HCT116 (cell line): ENCODE measurements at regions not wholly inside any gene's neighbourhood (a gene's known extent, or its start where the extent isn't known, plus 50 kb on each side); places are given as distances from the start of the nearest gene placed in this dataset.

Source experiments
- ATAC-seq: fragments of 200-7000 bp; cut with Tn5 transposase; 2 replicates; pipeline ENCODE4 v1.9.1; 2020; ENCODE audit warnings: mild to moderate bottlenecking, moderate library complexity
- BruUV-seq: library from RNA; stranded (reverse); fragments of 400-500 nt; replicated peaks from 2 replicates; lab custom pipeline; 2021; lab: Mats Ljungman, UMichigan
- CTCF ChIA-PET: fragments of 300-600 bp; sonication (Branson Sonifier 250); formaldehyde crosslinking; loops from one replicate; lab custom pipeline; 2021; ENCODE audit warnings: antibody characterized with exemption; lab: Charles Lee
- POLR2A ChIA-PET: fragments of 300-600, 350-600 bp; sonication (Branson Sonifier 250); formaldehyde crosslinking; loops from one replicate; lab custom pipeline; 2021; ENCODE audit warnings: antibody characterized with exemption; lab: Charles Lee
- RAD21 ChIA-PET, 2 experiments: fragments of 300-600 bp; sonication (Branson Sonifier 250); formaldehyde crosslinking; loops; one replicate each; lab custom pipeline; 2023; ENCODE audit warnings: low total read pairs in 2 of 2; ENCODE audit not compliant: uncharacterized antibody in 2 of 2, unreplicated experiment in 2 of 2, low non-redundant PET in 1 of 2; lab: Charles Lee
- DNase-seq: peaks from one replicate; pipeline ENCODE4 v3.0.0-alpha.2; 2010; ENCODE audit warnings: low read depth, low spot score
- H2AFZ ChIP-seq: fragments of 200-600 bp; shearing (Covaris generic), sonication (generic); 2 replicates; pipeline ENCODE4 v1.6.1; 2017; ENCODE audit warnings: low read depth, mixed run types, mixed read lengths, antibody characterized with exemption, low read length; ENCODE audit not compliant: poor library complexity, severe bottlenecking
- H3K27ac ChIP-seq: 2 replicates; pipeline ENCODE4 v1.5.1; 2012; ENCODE audit warnings: low read depth, low read length
- H3K27me3 ChIP-seq: fragments of 200-600 bp; sonication (generic); 2 replicates; pipeline ENCODE4 v1.6.1; 2016; ENCODE audit warnings: mixed run types, low read length, mixed read lengths; ENCODE audit not compliant: insufficient read depth
- H3K36me3 ChIP-seq, 2 experiments: fragments of 200-500 bp in 1 of 2; fragments of 200-600 bp in 1 of 2; sonication (Bioruptor generic) in 1 of 2; sonication (generic) in 1 of 2; 2 replicates each; pipeline versions ENCODE4 v1.5.1 to v1.6.1; 2014 to 2016; ENCODE audit warnings: low read length in 2 of 2, inconsistent platforms in 1 of 2, mixed read lengths in 1 of 2, mixed run types in 1 of 2; ENCODE audit not compliant: insufficient read depth in 2 of 2, control insufficient read depth in 1 of 2
- H3K4me1 ChIP-seq, 2 experiments: fragments of 200-600 bp in 1 of 2; sonication (generic) in 1 of 2; 2 replicates each; pipeline versions ENCODE4 v1.5.1 to v1.6.1; 2012 to 2017; ENCODE audit warnings: low read length in 2 of 2, inconsistent platforms in 1 of 2, mild to moderate bottlenecking in 1 of 2, mixed read lengths in 1 of 2, mixed run types in 1 of 2, moderate library complexity in 1 of 2; ENCODE audit not compliant: insufficient read depth in 2 of 2, control insufficient read depth in 1 of 2
- H3K4me2 ChIP-seq: fragments of 200-600 bp; sonication (generic); 2 replicates; pipeline ENCODE4 v1.6.1; 2017; ENCODE audit warnings: mixed run types, low read length, mixed read lengths
- H3K4me3 ChIP-seq, 2 experiments: fragments of 200-600 bp in 1 of 2; sonication (generic) in 1 of 2; replicated peaks in 1 of 2; 2 replicates each; pipeline ENCODE4 v1.5.1; 2011 to 2016; ENCODE audit warnings: low read length in 2 of 2, control low read depth in 1 of 2, low read depth in 1 of 2, mild to moderate bottlenecking in 1 of 2, mixed read lengths in 1 of 2, mixed run types in 1 of 2
- H3K79me2 ChIP-seq: fragments of 200-600 bp; sonication (generic); 2 replicates; pipeline ENCODE4 v1.6.1; 2017; ENCODE audit warnings: mild to moderate bottlenecking, mixed run types, low read length, moderate library complexity, mixed read lengths; ENCODE audit not compliant: insufficient read depth
- H3K9ac ChIP-seq: fragments of 200-600 bp; sonication (generic); 2 replicates; pipeline ENCODE4 v1.6.1; 2016; ENCODE audit warnings: low read length, mixed read lengths
- H3K9me2 ChIP-seq: fragments of 200-600 bp; sonication (generic), shearing (Covaris generic); 2 replicates; pipeline ENCODE4 v1.6.1; 2017; ENCODE audit warnings: mixed run types, mild to moderate bottlenecking, moderate library complexity; ENCODE audit not compliant: insufficient read depth
- H3K9me3 ChIP-seq, 2 experiments: fragments of 200-500 bp in 1 of 2; fragments of 200-600 bp in 1 of 2; sonication (Bioruptor generic) in 1 of 2; sonication (generic) in 1 of 2; 2 replicates each; pipeline ENCODE4 v1.6.1; 2014 to 2017; ENCODE audit warnings: low read length in 2 of 2, mixed read lengths in 2 of 2, inconsistent platforms in 1 of 2, low read depth in 1 of 2, mild to moderate bottlenecking in 1 of 2, mixed run types in 1 of 2, moderate library complexity in 1 of 2; ENCODE audit not compliant: control insufficient read depth in 1 of 2, insufficient read depth in 1 of 2
- H4K20me1 ChIP-seq: fragments of 200-600 bp; sonication (generic), shearing (Covaris generic); 2 replicates; pipeline ENCODE4 v1.6.1; 2017; ENCODE audit warnings: mixed run types, mild to moderate bottlenecking, moderate library complexity; ENCODE audit not compliant: insufficient read depth
- CBX3 ChIP-seq: IDR thresholded peaks from 2 replicates; pipeline ENCODE4 v1.6.1; 2012; ENCODE audit warnings: low read depth
- ELF1 ChIP-seq: IDR thresholded peaks from 2 replicates; pipeline ENCODE4 v1.6.1; 2012; ENCODE audit warnings: low read depth, borderline replicate concordance
- EZH2 ChIP-seq: fragments of 200-600 bp; sonication (generic); IDR thresholded peaks from 2 replicates; pipeline ENCODE4 v1.6.1; 2017; ENCODE audit warnings: antibody characterized with exemption, mixed run types
- FOSL1 ChIP-seq: IDR thresholded peaks from 2 replicates; pipeline ENCODE4 v1.6.1; 2012; ENCODE audit warnings: low read depth
- SIN3A ChIP-seq: IDR thresholded peaks from 2 replicates; pipeline ENCODE4 v1.6.1; 2012; ENCODE audit warnings: low read depth
- SRF ChIP-seq: IDR thresholded peaks from 2 replicates; pipeline ENCODE4 v1.6.1; 2012; ENCODE audit warnings: low read depth
- YY1 ChIP-seq: IDR thresholded peaks from 2 replicates; pipeline ENCODE4 v1.6.1; 2011; ENCODE audit warnings: low read length, low read depth, moderate library complexity, mild to moderate bottlenecking; ENCODE audit not compliant: insufficient replicate concordance; ENCODE audit errors: extremely low read depth
- intact Hi-C: fragments of 100-400 bp; cut with micrococcal nuclease; formaldehyde crosslinking; loops from 2 replicates; pipeline ENCODE4 v1.10.0; 2022
- TF ChIP-seq, protein P1 (sequence below), 3 experiments: fragments of 200-600 bp in 1 of 3; sonication (generic) in 1 of 3; IDR thresholded peaks in 2 of 3; conservative IDR thresholded peaks in 1 of 3; 2 replicates each; pipeline ENCODE4 v1.5.1; 2012 to 2017; ENCODE audit warnings: low read depth in 2 of 3, low read length in 2 of 3, antibody characterized with exemption in 1 of 3, borderline replicate concordance in 1 of 3, control low read depth in 1 of 3, mild to moderate bottlenecking in 1 of 3, mixed read lengths in 1 of 3, mixed run types in 1 of 3, moderate library complexity in 1 of 3; ENCODE audit not compliant: insufficient read depth in 1 of 3
- TF ChIP-seq, protein P2 (sequence below): IDR thresholded peaks from 2 replicates; pipeline ENCODE4 v1.6.1; 2012

DNA sequence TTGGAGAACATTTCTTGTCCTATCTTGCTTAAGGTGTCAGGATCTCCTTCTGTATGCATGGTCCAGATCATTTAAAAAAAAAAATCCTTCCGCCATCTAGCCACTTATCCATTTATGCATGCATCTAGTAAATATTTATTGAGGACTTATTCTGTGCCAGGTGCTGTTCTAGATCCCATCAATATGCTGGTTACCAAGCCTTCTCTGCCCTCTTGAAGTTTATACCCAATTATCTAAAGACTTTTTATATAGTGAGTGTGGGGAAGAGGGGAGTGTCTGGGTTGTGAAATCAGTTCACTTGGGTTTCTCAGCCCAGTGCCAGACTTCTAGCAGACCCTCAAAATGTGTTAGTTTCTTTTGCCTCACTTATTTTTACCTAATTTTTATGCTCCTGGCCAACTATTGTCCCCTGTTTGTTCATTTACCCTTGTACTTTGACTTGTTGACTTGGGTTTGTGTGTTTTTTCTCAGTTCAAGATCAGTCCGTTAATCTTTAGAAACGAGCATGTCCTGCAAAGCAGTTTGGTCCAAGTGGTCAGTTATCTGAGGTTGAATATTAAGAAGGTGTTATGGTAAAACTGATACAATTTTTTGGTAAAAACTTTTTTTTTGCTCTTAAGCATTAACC is 488.9 kb downstream of the PCNX1 start:
- intact Hi-C loops = no loop called here
- no peak for ATAC-seq
- Histone ChIP-seq H3K4me3 (no peak overlapping the region), H3K27ac (no peak overlapping the region), H3K9ac (no peak overlapping the region), H3K27me3 (no peaks in the 10 kb centered on the region), H3K4me1 (no peaks in the 10 kb centered on the region), H3K79me2 (peaks cover 9% of the 10 kb centered on the region; the same call in 1 of the 2 replicates), H3K36me3 (no peaks in the 10 kb centered on the region), H2AFZ (no peak overlapping the region), H3K9me3 (no peaks in the 10 kb centered on the region), H3K9me2 (no peaks in the 10 kb centered on the region), H3K4me2 (no peak overlapping the region), H4K20me1 (no peaks in the 10 kb centered on the region)
- POLR2A ChIA-PET = no interaction called here
- TF ChIP-seq, protein P1, sequence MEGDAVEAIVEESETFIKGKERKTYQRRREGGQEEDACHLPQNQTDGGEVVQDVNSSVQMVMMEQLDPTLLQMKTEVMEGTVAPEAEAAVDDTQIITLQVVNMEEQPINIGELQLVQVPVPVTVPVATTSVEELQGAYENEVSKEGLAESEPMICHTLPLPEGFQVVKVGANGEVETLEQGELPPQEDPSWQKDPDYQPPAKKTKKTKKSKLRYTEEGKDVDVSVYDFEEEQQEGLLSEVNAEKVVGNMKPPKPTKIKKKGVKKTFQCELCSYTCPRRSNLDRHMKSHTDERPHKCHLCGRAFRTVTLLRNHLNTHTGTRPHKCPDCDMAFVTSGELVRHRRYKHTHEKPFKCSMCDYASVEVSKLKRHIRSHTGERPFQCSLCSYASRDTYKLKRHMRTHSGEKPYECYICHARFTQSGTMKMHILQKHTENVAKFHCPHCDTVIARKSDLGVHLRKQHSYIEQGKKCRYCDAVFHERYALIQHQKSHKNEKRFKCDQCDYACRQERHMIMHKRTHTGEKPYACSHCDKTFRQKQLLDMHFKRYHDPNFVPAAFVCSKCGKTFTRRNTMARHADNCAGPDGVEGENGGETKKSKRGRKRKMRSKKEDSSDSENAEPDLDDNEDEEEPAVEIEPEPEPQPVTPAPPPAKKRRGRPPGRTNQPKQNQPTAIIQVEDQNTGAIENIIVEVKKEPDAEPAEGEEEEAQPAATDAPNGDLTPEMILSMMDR (IDR thresholded peaks at IDR 0.05 in 2 of 3, conservative IDR thresholded peaks at IDR 0.05 in 1 of 3; ENCODE audit: borderline replicate concordance in 1 of 3, insufficient read depth in 1 of 3, low read depth in 2 of 3, low read length in 2 of 3) = no peak
- TF ChIP-seq, protein P2, sequence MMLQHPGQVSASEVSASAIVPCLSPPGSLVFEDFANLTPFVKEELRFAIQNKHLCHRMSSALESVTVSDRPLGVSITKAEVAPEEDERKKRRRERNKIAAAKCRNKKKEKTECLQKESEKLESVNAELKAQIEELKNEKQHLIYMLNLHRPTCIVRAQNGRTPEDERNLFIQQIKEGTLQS = no peak
- no peak for TF ChIP-seq ELF1
- no peak for TF ChIP-seq SIN3A
- no peak for TF ChIP-seq SRF
- TF ChIP-seq YY1 = no peak
- no peak for TF ChIP-seq CBX3
- RAD21 ChIA-PET = no interaction called here
- no peak for DNase-seq
- no TSS peak for BruUV-seq
- CTCF ChIA-PET = no interaction called here

DNA sequence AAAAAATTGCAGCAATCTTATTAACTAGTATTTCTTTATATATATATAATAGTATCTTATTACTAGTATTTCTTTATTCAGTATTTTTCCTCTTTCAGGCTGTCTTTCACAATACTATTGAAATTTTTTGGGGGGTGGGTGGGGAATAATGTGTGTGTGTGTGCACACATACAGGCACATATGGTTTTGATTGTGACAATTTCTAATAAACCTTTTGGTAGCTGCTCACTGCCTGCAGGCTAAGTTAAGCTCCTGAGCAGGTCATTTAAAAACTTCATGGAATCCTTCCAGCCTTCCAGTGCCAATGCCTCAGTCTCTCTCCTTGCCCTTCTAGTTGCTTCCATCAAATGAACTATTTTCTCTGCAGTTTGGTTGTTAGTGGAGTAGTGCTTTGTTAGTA is 490.1 kb downstream of the PCNX1 start:
- BruUV-seq = no TSS peak
- no peak overlapping the region for H3K4me2 ChIP-seq

More for the DNA sequence above, 490.1 kb downstream of the PCNX1 start:
- no peak overlapping the region for H3K9ac ChIP-seq
- intact Hi-C loops = no loop called here
- H3K9me3 ChIP-seq = no peaks in the 10 kb centered on the region
- H3K4me3 ChIP-seq = no peak overlapping the region
- POLR2A ChIA-PET = no interaction called here
- DNase-seq = no peak
- H3K4me1 ChIP-seq = peaks cover 0 to 6% of the 10 kb centered on the region in 2 experiments; a peak in 2 of 4 replicates
- no peak for TF ChIP-seq EZH2
- TF ChIP-seq SRF = no peak
- no peak for TF ChIP-seq FOSL1
- peaks cover 9% of the 10 kb centered on the region for H3K79me2 ChIP-seq
- H4K20me1 ChIP-seq = no peaks in the 10 kb centered on the region
- H3K9me2 ChIP-seq = no peaks in the 10 kb centered on the region
- no peak overlapping the region for H2AFZ ChIP-seq
- no peaks in the 10 kb centered on the region for H3K36me3 ChIP-seq
- no peak for ATAC-seq
- CTCF ChIA-PET = no interaction called here
- RAD21 ChIA-PET = no interaction called here
- no peak overlapping the region for H3K27ac ChIP-seq
- H3K27me3 ChIP-seq = no peaks in the 10 kb centered on the region
